NCI-H524 treated with DMSO at 0.1 percent for 48 hours (cell line): ENCODE measurements at regions not wholly inside any gene's neighbourhood (a gene's known extent, or its start where the extent isn't known, plus 50 kb on each side); places are given as distances from the start of the nearest gene placed in this dataset.
A peak's percentile ranks its signal among the peaks of the same experiment; 100 is the strongest.

Experiments
- DNase-seq: peaks from one replicate; lab custom pipeline; 2025; lab: John Stamatoyannopoulos, UW

DNA sequence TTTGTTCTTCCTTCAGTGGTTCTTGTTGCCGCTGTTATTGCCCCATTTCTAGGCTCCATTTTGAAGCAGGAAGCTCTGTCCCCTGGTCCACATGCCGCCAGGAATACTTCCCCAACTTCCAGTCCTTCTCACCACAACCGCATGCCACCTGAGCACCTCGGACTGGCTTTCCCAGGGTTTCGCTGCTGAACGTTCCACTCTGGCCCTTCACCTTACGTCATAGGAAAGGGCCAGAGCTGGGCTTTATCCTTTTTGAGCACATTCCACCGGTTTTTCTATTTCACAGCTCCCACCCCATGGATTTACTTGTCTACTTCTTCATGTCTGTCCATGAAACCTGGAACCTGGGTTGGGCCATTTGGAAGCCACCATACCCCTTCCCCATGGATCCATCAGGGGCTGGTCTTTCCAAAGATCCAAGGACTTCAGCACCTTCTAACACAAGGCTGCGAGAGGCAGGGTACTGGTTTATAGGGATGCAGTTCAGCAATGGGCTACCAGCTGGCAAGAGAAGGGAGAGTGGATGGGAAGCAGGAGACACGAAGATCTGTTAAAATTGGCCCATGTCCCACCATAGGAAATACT, 557.4 kb downstream of the BNC2 start:
- DNase-seq = no peak

DNA sequence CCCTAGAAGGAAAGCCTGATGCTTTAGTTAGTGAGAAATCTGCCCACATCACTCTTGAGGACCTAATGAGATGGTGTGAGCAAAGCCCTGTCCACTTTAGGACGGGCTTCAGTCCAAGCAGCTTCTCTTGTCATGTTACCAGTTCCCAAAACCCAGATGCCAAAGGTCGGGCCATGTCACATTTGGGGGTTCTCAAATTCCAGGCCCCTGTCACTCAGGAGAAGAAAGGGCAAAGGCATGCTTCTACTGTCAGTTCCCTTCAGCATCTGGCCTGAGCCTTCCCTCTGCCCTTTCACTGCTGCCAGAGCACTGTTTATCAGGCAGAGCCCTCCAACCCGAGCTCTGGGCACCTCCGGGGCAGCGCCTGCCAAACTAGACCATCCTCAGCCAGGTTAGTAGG, 556.0 kb downstream of the BNC2 start:
- DNase-seq = no peak

DNA sequence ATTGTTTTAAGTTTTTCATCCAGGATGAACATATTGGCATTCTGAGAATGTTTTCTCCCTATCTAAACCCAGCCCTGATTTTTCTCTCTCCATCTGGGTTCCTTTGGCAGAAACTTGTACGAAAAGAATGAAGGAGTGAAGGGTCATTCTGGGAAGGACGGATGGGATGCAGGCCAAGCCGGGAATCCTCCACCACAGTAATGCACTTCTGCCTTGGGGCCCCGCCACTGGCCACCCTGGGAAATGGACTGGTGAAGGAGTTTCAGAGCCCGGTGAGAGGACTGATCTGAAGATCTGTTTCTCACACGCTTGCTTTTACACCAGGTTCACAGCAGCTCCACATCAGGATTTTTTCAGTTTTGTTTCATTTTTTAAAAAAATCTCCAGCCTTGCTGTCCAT, 554.8 kb downstream of the BNC2 start:
- no peak for DNase-seq

DNA sequence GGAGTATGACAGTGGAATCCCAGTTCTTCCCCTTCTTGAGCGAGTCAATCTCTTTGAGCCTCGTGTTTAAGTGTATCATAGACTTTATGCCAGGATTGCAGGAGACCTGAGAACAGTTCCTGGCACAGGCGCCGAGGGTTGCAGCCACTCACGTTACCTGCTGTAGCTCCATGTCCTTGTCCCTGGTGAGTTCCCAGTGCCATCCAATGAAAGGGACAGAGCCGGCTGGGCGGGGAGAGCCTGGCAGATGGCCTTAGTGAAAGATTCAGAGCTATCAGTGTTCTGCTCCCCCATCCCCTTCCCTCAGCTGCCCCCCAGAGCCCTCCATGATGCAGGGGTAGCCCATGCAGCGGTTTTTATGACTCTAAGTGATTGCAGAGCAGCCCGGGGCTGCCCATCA, 554.0 kb downstream of the BNC2 start:
- DNase-seq = peak; percentile 26

DNA sequence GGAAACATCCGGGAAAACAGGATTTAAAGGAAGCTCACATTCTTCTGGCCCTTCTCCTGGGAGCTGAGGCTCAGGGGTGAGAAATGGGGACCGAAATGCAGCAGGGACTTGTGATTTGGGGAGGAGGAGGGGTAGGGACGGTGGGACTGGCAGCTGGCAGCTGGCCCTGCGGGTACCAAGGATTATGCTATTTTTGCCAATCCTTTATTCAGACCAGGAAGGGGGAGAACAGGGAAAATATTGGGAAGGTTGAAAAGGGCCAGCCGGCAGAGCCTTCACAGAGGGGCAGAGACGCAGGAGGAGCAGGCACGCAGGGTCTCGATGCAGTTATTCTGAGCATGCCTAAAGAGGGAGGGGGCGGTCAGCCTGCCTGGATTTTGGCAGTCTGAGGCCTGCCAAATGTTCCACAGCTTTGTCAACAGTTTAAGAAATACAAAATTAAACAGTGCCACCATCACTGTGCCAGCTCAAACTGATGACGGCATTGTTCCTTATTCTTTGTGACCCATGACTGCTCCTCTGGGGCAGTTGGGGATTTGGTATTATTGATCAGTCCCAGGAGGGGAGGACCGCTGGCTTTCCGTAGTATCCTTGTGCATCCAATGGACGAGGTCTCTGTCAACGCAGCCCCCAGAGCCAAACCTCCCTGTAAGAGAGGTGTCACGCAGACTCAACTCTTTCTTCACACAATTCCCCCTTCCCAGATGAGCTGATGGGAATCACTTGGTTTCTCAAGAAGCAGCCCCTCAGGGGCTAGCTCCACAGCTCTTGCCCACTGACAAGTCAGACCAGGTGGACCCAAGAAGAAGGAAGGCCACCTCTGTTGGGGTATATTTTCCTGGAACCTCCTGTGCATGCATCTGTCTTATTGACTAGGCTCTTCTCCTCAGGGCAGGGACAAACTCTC, 553.3 kb downstream of the BNC2 start:
- no peak for DNase-seq

DNA sequence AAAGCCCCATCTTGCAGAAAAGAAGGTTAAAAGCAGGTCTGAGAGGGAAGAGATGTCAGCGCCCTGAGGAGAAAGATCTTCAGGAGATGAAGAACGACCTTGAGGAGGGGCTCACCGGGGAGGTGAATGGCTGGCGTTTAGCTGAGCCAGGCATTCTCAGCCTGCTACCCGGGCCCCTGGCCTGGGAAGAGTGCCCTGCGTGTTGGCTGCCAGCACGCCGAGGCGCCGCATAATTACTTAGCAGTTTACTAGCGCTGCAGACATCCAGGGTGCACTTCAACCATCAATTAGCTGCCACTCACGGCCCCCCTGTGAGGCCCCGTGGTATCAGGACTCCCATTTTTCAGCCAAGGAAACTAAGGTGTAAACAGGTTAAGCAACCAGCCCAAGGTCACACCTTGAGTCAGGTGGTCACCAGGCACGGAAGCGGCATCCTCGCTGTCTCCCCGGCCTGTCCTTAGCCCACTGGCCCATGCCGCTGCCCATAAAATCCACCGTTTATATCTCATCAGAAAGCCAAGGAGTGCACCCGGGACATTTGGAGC, 551.9 kb downstream of the BNC2 start:
- no peak for DNase-seq

DNA sequence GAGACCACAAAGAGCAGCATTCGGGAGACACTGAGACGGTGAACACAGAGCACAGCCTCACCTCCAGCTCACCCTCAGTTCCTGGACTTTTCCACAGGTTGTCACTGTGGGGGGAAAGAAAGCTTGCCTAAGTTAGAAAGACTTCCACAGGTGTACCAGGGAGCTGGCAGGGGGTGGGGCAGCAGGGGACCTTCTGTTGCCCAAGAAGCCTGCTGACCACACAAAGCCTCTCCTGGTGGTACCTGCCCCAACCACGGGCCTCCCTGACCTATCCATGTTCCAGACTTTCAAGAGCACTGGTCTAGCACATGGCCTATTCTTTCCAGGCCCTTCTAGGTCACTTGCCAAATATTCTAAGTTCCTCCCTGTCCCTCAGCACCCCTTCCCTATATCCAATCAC, 550.8 kb downstream of the BNC2 start:
- DNase-seq = no peak

DNA sequence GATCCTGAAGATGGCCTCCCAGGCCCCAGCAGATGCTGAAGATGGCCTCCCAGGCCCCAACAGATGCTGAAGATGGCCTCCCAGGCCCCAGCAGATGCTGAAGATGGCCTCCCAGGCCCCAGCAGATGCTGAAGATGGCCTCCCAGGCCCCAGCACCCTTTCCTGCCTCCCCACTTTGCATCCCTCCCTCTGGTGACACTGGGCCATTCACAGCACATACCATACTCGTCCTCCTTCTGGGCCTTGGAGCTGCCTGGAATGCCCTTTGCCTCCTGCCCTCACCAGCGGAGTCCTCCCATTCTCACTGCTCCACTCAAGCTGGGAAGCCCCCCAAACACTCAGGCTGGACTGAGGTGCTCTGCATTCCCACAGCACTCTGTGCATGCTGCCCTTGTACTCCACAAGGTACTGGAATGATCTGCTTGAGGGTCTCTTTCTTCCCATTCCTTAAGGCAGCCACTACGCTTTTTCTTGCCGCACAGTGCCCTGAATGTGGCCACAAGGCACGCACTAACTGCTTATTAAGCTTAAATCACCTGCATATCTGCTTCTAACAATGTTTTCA, 550.0 kb downstream of the BNC2 start:
- no peak for DNase-seq

DNA sequence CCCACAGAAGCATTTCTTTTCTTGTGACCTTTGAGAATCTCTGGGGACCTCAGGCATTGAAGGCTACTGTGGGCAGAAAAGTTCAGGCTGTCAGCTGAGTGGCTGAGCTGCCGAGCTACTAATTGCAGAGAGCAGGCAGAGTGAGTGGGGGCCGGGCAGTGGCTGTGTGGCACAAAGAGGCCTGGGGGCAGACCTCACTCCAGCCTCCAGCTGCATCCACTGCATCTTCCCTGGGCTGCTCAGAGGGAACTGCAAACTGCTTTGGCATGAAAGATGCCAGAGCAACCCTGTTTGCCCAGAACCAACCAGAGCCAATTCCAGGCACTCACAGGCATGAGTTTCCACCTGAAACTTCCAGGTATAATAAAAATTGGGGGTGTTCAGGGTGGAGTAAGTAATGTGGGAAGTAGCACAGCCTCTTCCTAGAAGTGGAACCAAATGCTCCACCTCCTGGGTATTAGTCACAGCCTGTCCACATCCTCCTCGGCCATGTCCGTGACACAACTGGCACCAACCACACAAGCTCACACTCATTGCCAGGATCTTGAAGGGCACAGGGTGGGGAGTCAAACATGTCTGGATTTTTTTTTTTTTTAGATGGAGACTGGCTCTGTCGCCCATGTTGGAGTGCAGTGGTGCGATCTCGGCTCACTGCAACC, 548.9 kb downstream of the BNC2 start:
- no peak for DNase-seq

DNA sequence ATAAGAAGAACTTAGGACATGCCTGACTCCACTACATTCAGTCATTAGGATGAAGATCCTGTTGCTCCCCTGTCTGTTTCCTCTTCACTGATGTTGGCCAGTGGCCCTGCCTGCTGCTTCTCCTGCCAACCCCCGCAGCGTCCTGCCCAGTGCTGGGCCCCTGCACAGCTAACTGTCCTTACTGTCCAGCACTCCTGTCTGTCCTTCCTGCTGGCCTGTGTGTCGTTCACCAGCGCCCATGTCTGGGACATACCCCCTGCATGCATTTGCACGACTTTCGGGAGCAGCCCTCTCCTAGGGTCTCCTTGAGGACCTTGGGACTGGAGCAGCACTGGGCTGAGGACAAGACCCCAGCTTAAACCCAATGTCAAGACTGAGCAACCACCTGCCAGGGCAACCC, 547.6 kb downstream of the BNC2 start:
- no peak for DNase-seq

DNA sequence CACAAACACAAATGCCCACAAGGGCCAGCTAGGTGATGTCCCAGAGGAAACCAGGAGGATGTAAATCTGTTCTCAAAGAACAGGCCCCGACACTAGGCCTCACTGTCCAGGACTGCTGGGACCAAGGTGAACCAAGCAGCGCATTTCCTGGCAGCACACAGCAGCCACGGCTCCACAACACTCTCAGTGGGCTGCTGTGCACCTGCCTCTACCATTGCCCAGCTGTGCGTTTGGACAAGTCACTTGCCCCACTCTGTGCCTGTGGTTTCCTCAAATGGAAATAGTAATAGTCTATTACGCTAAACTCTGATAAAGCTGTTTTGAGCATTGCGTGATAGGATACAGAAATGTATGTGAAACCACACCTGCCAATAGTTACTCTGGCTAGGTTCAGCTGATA, 544.5 kb downstream of the BNC2 start:
- DNase-seq = no peak

DNA sequence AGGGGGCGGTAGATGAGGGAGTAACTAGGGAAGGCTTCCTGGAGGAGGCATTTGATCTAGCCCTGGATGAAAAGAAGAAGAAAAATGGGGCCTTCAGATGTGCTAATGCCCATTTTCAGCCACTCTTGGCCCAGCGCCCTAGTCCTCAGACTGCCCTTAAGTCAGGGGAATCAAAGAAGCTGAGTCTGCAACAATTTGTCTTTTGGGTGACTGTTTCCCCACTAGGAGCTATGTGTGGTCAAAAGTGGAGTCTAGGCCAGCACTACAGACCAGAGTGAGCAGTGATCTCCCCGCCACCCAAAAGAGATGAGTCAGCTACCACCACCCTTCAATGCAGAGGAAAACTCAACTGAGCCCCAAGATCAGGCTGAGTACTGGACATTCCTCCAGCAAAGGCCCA, 542.1 kb downstream of the BNC2 start:
- no peak for DNase-seq

DNA sequence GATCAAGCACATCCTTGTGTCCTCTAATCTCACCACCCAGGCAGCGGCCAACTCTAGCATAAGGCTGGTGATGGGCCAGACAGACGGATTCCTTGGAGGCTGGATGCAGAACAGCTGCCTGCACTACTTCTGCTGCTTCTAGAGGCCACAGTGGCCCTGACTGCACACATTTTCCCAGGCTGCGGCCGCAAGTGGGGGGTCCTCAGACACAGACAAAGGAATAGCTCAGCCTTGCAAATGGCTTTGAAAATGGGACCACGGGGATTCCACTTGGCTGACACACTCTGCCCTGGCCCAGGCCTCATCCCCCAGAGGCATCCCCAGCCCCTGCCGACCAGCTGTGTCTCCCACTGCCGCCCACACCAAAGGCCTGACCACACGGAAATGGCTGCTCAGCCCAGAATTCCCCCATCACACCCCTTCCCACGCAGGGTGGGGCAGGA, 540.8 kb downstream of the BNC2 start:
- DNase-seq = no peak

DNA sequence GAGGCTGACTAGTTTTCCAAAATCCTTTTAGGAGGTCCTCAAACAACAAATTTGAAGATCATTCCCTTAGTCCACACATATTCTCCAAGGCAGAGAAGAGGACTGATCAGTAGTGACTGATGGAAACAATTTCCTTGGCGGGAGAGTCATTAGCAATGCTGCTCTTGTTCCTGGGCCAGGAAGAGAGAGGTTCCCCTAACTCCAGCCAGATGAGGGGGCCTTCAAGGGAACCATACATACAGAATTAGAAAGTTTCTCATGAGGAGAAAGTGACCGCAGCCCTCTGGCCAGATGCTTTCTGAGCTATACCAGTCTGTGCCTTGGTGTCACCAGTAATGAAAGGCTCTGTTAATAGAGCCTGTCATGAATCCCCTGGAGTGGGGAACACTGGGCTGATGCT, 539.4 kb downstream of the BNC2 start:
- no peak for DNase-seq

DNA sequence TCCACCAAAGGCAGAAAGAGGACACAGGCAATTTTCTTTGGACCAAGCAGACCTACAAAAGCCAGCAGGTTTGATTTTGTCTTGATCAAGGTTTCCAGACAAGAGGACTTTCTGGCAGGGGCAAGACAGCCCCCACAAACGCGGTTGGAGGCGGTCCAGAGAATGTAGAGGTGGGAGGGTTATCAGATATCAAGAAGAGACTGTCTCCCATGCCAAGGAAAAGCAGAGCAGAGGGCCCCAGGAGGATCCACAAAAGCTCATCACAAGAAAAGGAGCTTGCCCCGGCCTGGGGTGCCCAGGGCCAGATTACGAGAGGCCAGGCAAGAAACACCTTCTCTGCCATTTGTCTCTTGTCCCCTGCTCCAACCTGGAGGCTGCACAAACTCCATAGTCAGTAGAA, 538.9 kb downstream of the BNC2 start:
- DNase-seq = no peak

DNA sequence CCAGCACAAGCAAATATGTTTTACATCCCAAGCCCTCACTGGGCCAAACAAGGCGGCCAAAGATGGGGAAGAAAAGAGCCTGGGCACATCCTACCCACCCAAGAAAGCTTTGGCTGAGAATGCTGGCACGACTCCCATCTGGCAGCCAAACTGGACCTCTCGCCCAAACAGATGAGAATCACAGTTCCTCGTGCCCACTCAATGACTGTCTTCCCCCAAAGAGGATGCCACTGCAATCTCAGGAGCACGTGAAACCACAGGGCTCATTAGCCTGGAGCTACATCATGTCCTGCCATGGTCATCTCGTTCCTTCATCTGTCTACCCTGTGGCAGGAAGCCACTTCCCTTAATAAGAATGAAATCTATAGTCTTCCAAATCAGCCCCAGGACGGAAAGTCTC, 536.8 kb downstream of the BNC2 start:
- no peak for DNase-seq

DNA sequence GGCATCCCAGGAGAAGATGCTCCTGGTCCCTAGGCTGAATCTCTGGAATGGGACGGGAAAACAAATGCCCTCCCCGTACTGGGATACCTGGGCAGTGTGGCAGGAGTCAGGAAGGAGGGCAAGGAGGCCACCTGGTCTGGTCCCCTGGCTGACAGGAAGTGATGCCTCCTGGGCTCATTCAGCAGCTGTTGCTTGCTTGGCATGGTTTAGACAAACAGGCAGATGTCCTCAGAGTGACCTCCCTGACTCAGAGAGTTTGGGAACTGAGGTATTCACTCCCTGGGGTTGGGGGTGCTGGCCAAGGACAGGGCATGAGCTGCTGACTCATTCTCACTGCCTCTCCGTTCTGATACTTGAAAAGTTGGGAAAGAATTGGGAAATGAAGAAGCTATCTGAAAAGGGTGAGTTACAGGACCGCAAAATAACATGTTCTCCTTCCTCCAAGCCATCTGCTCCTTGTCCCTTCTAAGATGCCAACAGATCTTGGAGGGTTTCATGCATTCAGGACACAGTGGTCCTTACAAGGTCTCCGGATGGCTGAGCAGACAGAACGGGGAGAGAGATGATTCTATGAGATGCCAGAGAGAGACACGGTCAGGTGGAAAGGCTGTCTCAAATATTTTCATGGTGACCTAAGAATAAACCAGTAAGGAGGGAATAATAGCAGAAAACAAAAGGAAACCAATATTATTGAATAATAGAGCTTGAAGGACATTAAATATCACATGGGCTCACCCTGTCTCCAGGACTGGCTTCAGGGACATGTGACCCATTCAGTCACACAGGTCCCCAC, 534.5 kb downstream of the BNC2 start:
- DNase-seq = no peak

DNA sequence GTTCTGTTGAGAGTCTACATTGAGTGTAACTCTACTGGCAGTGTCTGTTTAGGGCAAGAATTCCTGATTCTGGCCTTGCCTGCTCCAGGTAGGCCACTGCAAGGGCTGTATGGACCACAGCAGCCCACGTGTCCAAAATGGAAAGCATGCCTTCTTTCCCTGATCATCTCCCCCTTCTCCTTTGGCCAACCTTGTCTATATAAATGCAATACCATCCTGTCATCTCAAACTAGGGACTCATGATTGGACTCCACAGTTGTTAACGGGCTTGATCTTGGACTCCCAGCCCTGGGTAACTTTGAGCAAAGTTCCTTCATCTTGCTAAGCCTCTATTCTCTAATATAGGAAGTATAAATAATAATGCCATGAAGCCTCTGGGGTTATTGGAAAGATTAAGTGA, 533.6 kb downstream of the BNC2 start:
- no peak for DNase-seq

DNA sequence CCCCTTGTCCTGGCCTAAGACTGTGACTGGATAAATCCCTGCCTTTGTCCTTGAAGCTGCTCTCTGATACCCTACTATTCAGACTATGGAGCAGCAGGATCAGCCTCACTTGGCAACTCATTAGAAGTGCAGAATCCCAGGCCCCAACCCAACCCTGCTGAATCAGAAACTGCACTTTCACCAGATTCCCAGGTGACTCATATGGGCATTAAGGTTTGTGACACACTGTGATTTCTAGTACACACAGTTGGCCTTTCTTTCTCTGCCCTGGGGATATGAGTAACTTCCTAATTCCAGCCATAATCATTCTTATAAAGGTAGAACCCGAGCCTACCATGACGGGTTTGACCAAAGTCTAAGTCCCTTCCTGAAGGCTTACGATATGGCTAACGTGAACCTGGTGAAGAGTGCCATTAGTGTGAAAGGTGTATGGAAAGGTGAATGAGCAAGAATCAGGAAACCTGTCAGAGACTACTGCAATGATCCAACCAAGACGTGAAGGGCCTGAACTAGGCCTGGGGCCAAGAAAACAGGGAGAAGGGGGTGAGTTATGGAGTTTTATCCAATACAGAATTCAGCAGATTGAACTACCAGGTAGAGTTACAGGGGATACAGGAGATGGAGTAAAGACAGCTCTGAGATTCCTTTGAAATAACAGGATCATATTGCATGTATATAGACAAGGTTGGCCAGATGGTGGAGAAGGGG, 533.0 kb downstream of the BNC2 start:
- no peak for DNase-seq

DNA sequence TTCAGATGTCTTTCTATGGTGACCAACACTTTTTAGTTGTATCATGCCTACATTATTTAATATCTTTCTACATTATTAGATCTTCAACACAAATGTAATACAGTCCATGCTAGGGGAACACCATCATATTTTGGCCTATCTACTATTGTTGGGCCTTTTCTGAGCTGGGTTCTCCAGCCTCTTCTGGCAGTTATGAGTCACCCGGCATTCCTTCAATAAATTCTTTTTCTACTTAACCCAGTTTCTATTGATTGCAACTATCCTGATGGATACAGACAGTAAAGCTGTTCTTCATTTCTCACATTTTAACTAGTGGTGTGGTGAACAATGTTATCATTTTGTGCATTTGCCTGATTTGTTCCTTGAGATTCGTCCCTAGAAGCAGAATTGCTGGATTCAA, 529.3 kb downstream of the BNC2 start:
- DNase-seq = no peak
